EL (cell line): ENCODE measurements at regions not wholly inside any gene's neighbourhood (a gene's known extent, or its start where the extent isn't known, plus 50 kb on each side); places are given as distances from the start of the nearest gene placed in this dataset.

ENCODE experiments used
- DNase-seq: peaks from one replicate; pipeline ENCODE4 v3.0.0-alpha.2; 2016

DNA sequence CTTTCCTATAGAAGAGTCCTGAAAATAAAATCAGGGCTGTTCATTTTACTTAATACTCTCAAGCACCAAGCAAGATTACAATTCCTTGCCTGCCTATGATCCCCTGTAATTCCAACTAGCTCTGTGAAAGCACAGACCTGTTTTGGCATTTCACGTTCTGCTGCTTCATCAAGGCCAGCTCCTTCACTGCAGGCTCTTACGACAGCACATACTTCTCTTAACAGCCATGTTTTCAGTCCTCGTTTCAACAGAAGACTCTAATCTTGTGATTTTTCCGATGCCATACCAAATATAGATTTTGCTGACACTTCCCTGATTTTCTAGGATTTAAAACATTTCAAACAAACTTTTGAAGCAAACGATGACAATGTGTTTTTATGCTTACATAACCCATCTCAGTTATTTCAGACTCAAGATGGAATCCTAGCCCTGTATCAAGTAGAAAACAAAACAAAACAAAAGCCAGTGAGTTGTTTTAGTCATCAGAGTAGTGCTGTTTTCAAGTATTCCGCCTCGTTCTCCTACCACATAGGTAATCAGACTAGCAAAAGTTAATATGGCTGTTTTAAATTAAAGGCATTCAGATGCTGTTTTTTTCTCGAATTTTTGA lies 616.5 kb upstream of the CITED2 start:
- DNase-seq = no peak

DNA sequence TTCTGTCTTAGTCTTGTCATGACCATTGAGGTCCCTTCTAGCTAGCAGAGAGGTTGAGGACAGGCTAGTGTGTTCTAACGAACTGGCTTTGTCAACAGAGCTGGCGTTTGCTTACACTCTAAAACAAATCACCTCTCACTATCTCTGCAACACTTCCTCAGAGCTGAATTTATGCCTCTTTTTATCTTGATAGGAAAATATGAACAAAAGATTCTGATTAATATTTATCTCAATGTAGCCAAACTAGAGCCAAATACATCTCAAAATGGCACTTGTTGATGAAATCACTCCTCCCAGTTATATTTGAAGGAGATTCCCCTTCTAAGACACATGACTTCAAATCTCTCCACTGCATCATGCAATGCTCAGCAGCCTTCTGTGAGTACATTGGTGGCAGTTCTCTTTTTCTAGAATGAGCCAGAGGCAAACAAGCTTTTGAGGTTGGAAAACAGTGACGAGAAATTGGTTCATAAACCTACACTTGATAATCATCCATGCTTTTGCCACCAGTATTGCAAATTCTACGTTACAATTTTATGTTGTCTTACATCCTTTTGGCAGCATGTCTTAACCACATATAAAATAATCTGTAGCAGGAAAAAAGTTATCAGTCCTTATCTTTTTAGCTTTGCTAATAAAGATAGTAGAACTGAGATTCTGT lies 615.7 kb upstream of the CITED2 start:
- no peak for DNase-seq

GRCh38 chr6:139988685-139989084 lies 614.2 kb upstream of the CITED2 start:
- DNase-seq = no peak

DNA sequence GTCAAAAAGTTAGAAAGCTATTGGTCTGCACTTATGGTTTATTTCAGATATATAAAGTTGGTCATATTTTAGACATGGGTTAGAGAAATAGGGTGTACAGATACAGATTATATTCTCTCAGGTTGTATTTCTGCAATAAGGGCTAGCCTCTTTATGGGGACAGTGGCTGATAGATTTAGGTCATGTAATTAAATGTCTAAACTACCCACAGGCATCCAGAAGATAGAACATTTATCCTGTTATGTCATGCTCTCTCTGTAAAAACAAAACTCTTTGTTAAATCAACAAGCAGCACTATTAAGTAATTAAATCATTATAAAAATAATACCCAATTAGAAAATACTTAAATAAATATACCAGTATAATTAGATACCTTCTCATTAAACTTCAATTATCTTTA lies 612.6 kb upstream of the CITED2 start:
- DNase-seq = no peak

GRCh38 chr6:139985236-139985815 lies 610.9 kb upstream of the CITED2 start:
- no peak for DNase-seq

- DNase-seq = no peak
Observed at GRCh38 chr6:139984317-139984716, 609.9 kb upstream of the CITED2 start.

DNA sequence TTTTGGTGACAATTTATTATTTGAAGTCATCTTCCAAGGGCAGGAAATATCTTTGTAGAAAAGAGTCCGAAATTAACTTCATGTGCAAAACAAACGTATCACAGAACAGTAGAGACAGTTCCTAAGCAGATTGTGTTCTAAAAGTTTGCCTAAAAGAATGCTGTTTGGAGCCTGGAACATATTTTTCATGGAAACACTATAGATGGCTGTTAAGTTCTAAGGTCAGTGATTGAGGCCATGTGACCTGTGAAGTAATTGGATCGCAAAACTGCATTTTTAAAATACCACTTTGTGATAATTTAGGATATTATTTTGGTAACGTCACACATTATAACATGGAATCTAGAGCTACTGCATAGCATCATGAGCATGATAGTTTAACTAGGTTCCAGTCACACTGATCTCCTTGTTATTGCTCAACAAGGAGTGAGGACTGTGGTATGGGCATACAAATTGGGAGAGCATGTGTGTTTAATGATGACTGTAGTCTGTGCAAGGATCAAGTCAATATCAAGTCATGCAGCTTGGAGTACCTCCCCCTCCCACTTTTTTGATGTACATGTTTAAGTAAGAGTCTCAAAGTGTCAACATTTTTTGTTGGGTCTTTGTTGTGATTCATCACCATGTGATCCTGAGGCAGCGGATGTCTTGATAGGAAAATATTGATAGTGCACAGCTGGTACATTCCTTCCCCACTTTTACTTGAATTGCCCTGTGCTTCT lies 609.3 kb upstream of the CITED2 start:
- DNase-seq = peak; percentile 84

DNA sequence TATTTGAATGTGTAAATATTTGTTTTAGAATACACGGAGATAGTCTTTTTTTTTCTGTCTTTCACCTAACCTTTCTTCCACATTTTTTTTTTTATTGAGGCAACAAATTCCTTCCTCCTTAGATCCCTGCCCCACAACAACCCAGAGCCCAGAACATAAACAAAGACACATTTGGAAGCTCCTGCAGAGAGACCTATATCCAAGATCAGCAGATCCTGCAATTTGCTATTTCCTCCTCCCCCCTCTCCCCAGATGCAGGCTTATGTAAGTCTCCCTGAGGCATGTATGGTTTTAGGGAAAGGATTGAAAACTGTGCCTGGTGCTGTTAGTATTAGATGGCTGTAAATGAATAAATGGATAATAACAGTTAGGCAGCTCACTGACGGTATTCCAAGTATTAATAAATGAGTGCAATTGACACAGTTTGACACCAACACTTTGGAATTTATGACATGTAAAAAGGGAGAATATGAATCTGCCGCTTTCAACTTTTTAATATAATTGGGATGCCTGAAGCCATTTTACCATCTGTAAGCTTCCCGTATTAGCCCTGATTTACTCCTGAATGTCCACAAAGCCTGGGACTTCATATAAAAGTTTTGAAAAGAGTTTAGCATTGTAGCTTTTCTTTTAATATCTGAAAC lies 608.3 kb upstream of the CITED2 start:
- peak; percentile 92 for DNase-seq

GRCh38 chr6:139982195-139982594 lies 607.7 kb upstream of the CITED2 start:
- DNase-seq = peak; percentile 70

DNA sequence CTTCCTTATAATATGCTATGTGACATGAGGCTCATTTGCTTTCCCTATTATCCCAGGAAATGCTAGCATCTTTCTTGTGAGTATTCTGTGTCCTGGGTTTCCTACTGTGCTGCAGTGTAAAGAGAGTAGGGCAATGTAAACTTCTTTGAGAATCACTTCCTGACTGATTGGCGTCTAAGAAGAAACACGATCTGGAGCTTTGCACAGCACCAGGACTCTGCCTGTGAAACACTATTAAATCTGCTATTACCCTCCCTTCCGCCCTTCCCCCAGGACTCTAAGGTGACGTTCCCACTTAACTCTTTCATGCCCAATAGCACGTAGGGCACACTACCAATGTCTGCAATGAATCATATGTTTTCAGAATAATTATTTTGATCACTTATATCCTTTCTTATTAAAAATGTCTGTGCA lies 607.3 kb upstream of the CITED2 start:
- DNase-seq = peak; percentile 81

DNA sequence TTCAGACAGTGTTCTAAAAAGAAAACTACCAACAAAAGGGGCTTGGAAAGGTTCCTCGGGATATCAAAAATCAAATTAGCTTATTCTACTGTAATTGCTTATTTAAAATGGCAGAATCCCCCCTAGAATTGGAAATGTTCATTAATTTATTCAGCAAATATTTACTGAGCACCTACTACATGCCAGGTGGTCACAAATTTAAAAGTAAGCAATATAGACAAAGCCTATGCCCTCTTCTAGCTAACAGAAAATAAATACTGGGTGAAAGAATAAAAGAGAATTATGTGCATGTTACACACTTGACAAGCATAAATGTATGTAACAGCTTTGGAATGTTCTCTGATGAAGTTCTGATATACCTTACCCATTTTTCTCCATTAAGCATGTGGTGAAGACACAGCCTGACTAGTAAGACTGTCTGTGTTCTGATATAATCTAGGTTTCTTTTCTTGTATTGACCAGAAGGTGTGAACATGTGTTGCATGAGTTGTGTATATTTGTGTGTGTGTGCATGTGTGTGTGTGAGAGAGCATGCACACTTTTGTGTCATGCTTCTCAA lies 606.7 kb upstream of the CITED2 start:
- DNase-seq = peak; percentile 46

GRCh38 chr6:139980631-139981030 lies 606.2 kb upstream of the CITED2 start:
- DNase-seq = peak; percentile 94

- DNase-seq = no peak
Observed at GRCh38 chr6:139979021-139979725, 604.7 kb upstream of the CITED2 start.

- peak; percentile 80 for DNase-seq
Observed at GRCh38 chr6:139977887-139978332, 603.5 kb upstream of the CITED2 start.

- peak; percentile 84 for DNase-seq
Observed at GRCh38 chr6:139973669-139974344, 599.4 kb upstream of the CITED2 start.

DNA sequence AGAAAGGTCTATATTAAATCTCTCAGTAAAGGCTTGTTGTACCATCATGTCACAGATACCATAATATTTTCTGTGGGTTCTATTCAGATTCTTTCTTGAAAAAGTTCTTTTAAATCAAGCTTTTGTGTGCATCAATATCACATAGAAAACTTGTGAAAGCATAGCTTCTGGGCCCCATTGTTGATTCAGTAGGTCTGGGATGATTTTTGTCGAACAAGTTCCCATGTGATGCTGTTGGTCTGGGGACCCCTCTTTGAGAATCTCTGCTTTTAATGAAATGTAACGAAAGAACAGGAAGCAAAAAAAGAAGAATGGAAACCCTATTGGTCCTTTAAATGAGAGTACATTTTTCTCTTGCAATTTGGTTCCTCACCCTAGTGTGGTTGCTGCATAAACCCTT lies 597.7 kb upstream of the CITED2 start:
- DNase-seq = no peak

GRCh38 chr6:139970591-139970991 lies 596.1 kb upstream of the CITED2 start:
- peak; percentile 56 for DNase-seq

- DNase-seq = no peak
Observed at GRCh38 chr6:139967497-139967896, 593.0 kb upstream of the CITED2 start.

- no peak for DNase-seq
Observed at GRCh38 chr6:139965393-139965792, 590.9 kb upstream of the CITED2 start.

GRCh38 chr6:139964737-139965136 lies 590.3 kb upstream of the CITED2 start:
- no peak for DNase-seq

DNA sequence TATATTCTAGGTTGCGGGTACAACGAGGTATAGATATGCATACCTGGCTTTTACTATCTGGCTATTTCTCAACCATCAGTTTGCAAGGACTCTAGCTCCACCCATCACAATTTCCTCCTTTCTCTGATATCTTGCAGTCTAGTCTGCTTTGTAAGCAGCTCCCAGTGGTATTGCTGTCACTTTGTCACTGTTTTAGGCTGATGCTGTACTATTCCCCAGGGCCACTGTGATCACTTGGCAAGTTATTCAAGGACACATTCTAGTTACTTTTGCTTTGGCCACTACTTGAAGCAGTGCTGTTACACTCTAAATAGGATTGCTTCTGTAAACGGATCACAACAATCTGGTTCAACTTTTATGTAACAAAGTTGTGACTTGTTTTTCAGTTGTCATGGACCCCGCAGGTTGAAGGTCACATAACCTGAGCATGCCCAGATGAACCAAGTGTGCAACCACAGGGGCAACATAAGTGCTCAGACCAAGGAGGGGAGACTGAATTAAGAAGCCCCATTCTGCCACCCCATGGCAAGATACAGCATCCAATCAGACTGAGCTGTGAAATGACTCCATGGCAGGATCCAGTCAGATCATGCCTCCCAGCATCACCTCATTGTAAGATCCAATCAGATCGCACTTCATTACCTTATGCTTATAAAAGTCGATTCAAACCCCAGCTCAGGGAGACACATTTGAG lies 588.4 kb upstream of the CITED2 start:
- DNase-seq = no peak
